OCI-M1 (cell line): ENCODE measurements at regions not wholly inside any gene's neighbourhood (a gene's known extent, or its start where the extent isn't known, plus 50 kb on each side); places are given as distances from the start of the nearest gene placed in this dataset.

Experiments used
- DNase-seq: peaks from one replicate; lab custom pipeline; 2025; lab: John Stamatoyannopoulos, UW

DNA sequence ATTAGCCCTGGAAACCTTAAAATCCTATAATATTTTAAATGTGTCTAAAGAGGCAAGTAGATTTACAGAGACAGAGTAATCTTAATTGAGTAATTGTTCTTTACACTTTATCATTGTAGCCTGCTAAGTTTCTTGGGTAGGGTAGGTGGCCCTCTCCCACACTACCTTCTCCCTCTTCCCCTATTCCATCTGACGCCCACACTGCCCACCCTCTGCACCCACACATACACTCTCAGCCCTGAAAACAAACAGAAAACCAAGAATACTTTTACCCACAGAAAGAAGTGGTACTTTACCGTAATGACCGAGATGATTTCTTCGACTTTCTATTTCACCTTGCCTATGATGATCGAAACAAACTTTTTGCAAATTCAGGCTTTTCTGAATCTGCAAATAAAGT lies 320.4 kb upstream of the OBI1 start:
- no peak for DNase-seq

DNA sequence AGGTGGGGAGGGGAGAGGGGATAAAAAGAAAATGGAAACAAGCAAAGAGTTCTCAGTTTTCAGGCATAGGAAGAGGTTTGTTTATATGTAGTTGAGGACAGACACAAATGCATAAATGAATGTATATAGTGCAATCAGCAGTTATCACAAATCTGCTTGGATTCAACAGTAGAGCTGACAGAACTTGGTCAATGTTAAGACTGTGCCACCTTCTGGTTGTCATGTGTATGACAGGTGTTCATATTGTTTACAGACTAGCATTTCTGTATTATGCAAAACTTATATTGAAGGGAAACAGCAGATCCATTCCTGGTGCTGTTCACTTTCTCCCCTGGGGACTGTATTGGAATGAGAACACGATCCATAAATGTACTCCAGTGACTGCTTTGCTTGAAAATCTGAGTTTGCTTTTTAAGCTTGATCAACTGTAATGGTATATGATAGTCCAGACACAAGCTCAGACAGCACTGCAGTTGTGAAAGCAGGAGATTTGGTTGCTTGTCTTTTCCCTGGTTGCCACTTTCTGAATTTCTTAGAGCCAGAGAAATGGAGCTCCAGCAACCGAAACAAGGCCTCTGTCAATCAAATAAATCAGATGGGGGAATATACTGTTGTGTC lies 319.5 kb upstream of the OBI1 start:
- peak; percentile 87 for DNase-seq

GRCh38 chr13:78977311-78977710 lies 318.4 kb upstream of the OBI1 start:
- DNase-seq: no peak

DNA sequence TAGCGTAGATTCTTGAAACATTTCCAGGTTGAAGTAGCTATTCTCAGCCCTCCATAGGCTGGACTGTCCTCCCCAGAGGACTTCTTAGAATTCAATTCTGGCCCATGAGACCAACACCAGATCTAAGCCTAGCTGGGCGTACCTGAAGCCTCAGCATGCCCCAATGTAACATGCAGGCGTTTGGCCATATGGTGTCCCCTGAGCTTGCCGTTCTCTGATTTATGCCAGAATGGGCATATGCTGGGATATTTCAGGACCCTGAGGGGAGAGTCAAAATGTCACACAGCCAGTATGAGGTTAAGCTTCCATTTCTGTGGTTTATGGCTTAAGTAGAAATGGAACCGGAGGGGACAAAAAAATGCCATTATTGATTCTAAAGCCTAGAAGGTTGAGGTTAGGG lies 317.7 kb upstream of the OBI1 start:
- DNase-seq: no peak

GRCh38 chr13:78972561-78972960 lies 313.6 kb upstream of the OBI1 start:
- DNase-seq: no peak

GRCh38 chr13:78971355-78972025 lies 312.5 kb upstream of the OBI1 start:
- peak; percentile 10 for DNase-seq

- DNase-seq: no peak
Measured at GRCh38 chr13:78960881-78961280, 301.9 kb upstream of the OBI1 start.

GRCh38 chr13:78958006-78958405 lies 299.1 kb upstream of the OBI1 start:
- no peak for DNase-seq

GRCh38 chr13:78940455-78941130 lies 281.6 kb upstream of the OBI1 start:
- no peak for DNase-seq

GRCh38 chr13:78934336-78934735 lies 275.4 kb upstream of the OBI1 start:
- no peak for DNase-seq

- no peak for DNase-seq
Measured at GRCh38 chr13:78915015-78915414, 256.1 kb upstream of the OBI1 start.

DNA sequence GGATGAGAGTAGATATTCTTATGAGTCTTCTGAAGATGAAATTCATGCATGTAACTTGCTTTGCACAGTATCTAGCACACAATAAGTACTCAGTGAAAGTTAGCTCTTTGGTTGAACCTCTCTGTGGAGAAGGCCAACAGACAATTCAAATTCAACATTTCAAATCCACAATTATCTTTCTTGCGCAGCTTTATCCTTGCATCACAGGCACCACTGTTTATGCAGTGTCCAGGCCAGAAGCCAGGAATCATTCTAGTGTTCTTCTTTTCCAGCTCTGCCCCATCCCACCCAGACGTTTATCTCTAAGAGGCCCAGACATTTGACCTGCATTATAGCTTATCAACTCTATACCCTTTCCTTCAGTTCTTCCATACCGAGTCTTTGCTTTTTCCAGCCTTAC lies 254.7 kb upstream of the OBI1 start:
- DNase-seq: peak; percentile 49

DNA sequence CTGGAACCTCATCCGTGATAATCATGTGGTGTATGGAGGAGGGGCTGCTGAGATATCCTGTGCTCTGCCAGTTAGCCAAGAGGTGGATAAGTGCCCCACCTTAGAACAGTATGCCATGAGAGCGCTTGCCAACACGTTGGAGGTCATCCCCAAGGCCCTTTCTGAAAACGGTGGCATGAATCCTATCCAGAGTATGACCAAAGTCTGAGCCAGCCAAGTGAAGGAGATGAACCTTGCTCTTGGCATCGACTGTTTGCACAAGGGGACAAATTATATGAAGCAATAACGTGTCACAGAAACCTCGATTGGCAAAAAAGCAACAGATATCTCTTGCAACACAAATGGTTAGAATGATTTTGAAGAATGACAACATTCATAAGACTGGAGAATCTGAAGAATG lies 251.2 kb upstream of the OBI1 start:
- no peak for DNase-seq

DNA sequence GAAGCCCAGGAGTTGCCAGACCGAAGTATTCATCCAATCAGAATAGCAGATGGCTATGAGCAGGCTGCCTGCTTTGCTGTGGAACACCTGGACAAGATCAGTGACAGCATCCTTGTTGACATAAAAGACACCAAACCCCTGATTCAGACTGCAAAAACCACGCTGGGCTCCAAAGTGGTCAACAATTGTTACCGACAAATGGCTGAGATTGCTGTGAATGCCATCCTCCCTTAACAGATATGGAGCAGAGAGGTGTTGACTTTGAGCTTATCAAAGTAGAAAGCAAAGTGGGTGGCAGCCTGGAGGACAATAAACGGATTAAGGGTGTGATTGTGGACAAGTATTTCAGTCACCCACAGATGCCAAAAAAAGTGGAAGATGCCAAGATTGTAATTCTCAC lies 250.3 kb upstream of the OBI1 start:
- DNase-seq: no peak

- no peak for DNase-seq
Measured at GRCh38 chr13:78907006-78907405, 248.1 kb upstream of the OBI1 start.

DNA sequence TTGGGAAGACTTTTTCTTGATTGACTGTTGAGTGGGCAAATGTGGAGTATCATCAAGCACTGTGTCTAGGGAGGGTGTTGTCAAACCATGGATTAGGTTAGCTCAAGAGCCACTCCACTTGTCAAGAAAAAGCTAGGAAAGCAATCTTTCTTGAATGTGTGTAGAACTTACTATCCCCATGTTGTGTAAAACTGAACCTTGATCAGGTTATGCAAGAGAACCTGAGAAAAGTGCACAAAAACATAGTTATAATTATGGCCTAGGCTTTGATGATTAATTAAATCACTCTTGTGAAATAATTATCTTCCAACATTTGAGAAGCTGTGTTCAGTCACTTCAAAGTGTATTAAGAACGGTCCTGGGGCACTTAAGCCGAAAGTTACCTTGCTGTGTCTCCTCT lies 238.2 kb upstream of the OBI1 start:
- DNase-seq: no peak

DNA sequence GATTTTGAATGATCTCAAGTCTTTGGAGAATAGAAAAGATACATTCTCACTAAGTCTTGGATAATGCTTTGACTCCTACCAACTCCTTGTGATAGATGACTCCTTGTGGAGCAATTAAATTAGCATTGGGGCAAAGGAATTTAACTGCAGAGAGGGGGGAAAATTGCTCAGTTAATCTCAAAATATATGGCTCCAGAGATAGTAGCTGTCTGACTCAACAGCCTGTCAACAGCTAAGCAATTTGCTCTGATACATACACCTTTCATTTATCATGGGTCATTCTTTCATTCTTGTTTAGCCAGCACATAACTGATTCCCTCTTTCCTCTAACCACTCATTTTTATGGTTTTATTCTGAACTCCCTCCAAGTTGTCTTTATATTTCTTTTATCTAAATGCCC lies 225.6 kb upstream of the OBI1 start:
- DNase-seq: no peak

DNA sequence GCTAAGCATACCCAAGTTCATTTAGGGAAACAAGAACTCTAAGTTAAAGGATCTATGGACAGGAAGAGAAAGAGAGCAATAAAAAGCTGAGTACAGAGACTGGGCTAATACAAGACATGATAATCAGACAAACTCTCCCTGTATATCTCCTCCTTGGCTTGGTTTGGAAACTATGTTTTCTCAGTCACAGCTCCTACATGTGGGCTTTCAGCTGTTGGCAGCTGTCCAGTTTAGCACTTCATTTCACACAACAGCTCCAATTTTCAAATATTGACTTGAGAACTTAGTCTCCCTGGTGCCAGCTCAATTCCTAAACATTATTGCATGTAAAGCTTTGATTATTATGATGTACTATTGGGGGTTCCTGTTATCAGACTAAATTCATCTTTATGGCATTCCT lies 222.8 kb upstream of the OBI1 start:
- peak; percentile 11 for DNase-seq

DNA sequence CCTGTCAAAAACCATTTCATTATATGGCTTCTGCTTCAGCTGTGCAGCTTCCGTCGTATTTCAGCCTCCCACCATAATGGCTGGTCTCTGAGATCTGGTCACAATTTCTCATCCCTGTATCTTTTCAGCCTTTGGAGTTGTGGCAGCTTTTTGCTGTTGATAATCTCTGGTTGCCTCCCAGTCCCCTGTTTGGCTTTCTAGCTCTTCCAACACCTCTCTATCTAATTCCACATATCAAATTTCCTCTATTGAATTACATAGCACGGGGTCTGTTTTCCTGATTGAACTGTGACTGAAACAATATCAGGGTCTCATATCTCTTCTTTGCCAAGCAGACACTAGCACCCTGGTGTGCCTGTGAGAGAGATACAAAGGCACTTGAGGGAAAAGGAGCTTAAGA lies 222.1 kb upstream of the OBI1 start:
- DNase-seq: no peak

DNA sequence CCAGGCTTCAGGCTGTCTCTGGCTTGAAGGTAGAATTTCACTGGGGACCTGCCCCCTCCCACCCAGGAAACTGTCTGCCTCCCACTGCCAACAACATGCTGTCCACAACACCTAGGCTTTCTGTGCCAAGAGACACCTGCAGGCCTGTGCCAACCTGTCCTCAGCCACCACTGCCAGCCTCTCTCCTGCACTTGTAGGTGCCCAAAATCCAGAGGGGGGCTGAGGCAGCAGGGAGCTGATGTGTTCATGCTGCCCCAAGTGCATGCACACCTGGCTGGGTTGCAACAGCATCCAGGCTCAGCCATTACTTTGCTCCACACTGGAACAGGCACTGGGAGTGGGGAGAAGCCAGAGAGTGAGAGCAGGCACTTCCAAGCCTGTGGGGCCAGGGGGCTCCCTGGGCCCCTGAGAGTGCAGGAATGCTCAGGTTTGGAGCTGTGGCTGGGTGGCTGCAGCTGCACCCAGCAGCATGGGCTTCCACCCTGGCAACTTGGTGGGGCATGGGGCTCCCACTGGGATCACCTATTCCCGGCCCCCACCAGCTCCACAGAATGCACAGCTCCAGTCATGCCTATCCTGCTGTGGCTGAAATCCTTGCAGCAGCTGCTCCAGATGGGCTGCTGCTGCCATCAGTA lies 218.1 kb upstream of the OBI1 start:
- no peak for DNase-seq

GRCh38 chr13:78875792-78876580 lies 217.0 kb upstream of the OBI1 start:
- DNase-seq: peak; percentile 57

DNA sequence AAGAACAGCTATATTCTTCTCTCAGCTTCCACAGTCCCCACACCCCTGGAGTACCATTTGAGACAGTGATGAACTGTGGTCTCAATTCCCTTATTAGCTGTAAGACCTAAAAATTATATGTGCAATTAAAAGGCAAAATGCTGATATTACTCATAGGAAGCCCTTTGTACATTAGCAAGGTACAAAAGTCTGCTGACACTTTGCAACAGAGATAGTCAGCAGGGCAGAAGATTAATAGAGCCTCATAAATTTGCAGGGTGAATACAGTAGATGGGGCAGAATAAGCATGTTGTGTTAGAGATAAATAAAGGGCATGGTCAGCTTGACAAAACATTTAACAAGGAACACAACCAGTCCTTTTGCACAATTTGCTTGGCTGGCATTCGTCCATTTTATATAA lies 210.0 kb upstream of the OBI1 start:
- DNase-seq: no peak
